Right lobe of liver (tissue), 4 donors: ENCODE measurements at regions not wholly inside any gene's neighbourhood (a gene's known extent, or its start where the extent isn't known, plus 50 kb on each side); places are given as distances from the start of the nearest gene placed in this dataset.

Source experiments
- CTCF ChIP-seq, 4 donors: fragments of 200-600 bp in 3 of 4; fragments of 450-650 bp in 1 of 4; IDR thresholded peaks; one replicate each; pipeline versions ENCODE4 v1.5.1 to v1.8.0; 2016 to 2022; ENCODE audit warnings: antibody characterized with exemption in 4 of 4, mild to moderate bottlenecking in 2 of 4
- POLR2A ChIP-seq: fragments of 450-650 bp; IDR thresholded peaks from one replicate; pipeline ENCODE4 v1.6.1; 2017; ENCODE audit warnings: antibody characterized with exemption, mild to moderate bottlenecking
- donor health status: DM: no; HTN: no; CAD: no.
- donor health status: DM: no; HTN: no; CAD: no.
- donor health status: DM: no; HTN: yes; CAD: no.

- no peak for TF ChIP-seq CTCF (IDR thresholded peaks at IDR 0.05)
- TF ChIP-seq POLR2A, result no peak
These were observed 577.3 kb downstream of the VGLL3 start for GRCh38 chr3:86413645-86414044.
